ENCODE measurements at regions not wholly inside any gene's neighbourhood (a gene's known extent, or its start where the extent isn't known, plus 50 kb on each side); places are given as distances from the start of the nearest gene placed in this dataset.

DNA sequence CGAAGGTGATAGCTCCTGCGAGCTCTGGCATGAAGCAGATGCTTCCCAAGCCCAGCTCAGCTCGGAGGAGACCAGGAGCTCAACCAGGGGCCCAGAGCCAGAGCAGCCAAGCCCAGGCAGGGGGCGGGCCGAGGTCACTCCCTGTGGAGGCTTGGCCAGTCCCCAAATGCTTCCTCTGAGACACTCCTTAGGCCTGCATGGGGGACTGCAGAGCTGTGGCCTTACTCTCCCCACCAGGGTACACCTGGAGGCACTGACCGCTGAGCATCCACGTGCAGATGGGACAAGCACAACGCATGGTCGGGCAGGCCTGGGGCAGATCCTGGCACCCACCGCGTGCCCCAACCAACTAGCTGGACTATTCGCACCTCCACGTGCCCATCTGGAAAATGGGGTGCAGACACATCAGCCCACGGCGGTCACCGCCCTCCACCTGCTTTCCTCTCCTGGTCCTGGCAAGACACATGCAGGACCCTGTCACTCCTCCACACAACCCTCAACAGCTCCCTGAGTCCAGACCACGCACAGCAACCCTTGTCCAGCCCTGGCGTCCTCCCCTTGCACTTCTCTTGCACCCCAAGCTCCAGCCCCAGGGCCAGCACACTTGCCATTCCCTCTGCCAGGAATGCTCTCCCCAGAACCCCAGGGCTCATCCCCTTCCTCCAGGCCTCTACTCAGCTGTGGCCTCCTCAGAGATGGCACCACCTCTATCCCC lies 164.7 kb upstream of the IQSEC1 start:
- no peak overlapping the region for H3K27ac ChIP-seq
- TF ChIP-seq ZFX (IDR thresholded peaks at IDR 0.05) (no peak), CTCF (conservative IDR thresholded peaks at IDR 0.05) (no peak)

GRCh38 chr3:13236557-13237173 lies 163.4 kb upstream of the IQSEC1 start:
- TF ChIP-seq ZFX (IDR thresholded peaks at IDR 0.05) (no peak), CTCF (conservative IDR thresholded peaks at IDR 0.05) (no peak)
- no peak overlapping the region for H3K27ac ChIP-seq

DNA sequence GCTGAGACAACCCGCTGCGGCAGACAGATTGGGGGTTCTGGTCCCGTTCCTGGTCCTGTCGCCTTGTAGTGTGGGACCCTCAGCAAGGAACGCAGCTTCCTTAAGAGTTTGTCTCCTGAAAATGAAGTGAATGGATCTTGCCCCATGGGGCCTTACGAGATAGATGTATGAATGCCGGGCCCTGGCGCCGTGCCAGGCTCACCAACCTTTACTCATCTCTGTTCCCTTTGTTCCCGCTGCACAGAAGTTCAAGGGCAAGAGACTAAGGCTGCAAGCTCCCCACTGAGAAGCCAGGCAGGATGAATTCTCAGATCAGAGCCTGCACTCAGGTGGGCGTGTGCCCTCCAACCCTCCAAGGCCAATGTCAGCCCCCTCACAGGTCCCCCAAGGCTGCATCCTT lies 162.7 kb upstream of the IQSEC1 start:
- TF ChIP-seq CTCF (conservative IDR thresholded peaks at IDR 0.05): no peak
- no peak for TF ChIP-seq ZFX (IDR thresholded peaks at IDR 0.05)
- H3K27ac ChIP-seq: no peak overlapping the region

GRCh38 chr3:13235079-13235478 lies 161.8 kb upstream of the IQSEC1 start:
- no peak overlapping the region for H3K27ac ChIP-seq
- TF ChIP-seq CTCF (conservative IDR thresholded peaks at IDR 0.05): no peak

GRCh38 chr3:13234666-13235065 lies 161.4 kb upstream of the IQSEC1 start:
- no peak overlapping the region for H3K27ac ChIP-seq
- TF ChIP-seq CTCF (conservative IDR thresholded peaks at IDR 0.05) (no peak), ZFX (IDR thresholded peaks at IDR 0.05) (no peak)

GRCh38 chr3:13233487-13234485 lies 160.6 kb upstream of the IQSEC1 start:
- TF ChIP-seq ZFX (IDR thresholded peaks at IDR 0.05): no peak
- TF ChIP-seq CTCF (conservative IDR thresholded peaks at IDR 0.05): no peak
- no peak overlapping the region for H3K27ac ChIP-seq
